ENCODE measurements at regions not wholly inside any gene's neighbourhood (a gene's known extent, or its start where the extent isn't known, plus 50 kb on each side); places are given as distances from the start of the nearest gene placed in this dataset.

DNA sequence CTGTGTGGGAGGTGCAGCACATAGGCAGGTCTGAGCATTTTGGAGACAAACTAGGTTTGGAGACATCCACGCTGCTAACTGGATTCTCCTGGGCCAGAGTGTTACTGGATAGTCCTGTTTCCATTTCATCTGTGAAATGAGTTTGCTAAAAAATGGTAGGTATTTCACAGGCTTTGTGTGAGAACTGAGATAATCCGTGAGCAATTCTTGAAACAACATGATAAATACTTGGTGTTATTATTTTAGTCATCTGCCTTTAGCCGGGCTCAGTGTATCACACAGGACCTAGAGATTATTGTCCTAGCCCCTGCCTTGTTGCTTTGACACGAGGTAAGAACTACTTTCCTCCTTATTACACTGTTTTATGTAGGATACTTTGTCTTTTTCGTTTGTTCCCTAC, 63.0 kb downstream of the PRR18 start:
- Mint-ChIP-seq H3K27ac (no peak overlapping the region), H3K9me3 (no peaks in the 10 kb centered on the region), H3K27me3 (peaks cover 52% of the 10 kb centered on the region), H3K4me1 (ENCODE audit: unreplicated experiment) (no peaks in the 10 kb centered on the region), H3K36me3 (no peaks in the 10 kb centered on the region), H3K4me3 (no peak overlapping the region)
- no peak for DNase-seq (ENCODE audit: extremely low spot score, unreplicated experiment)
- TF ChIP-seq, protein P1, sequence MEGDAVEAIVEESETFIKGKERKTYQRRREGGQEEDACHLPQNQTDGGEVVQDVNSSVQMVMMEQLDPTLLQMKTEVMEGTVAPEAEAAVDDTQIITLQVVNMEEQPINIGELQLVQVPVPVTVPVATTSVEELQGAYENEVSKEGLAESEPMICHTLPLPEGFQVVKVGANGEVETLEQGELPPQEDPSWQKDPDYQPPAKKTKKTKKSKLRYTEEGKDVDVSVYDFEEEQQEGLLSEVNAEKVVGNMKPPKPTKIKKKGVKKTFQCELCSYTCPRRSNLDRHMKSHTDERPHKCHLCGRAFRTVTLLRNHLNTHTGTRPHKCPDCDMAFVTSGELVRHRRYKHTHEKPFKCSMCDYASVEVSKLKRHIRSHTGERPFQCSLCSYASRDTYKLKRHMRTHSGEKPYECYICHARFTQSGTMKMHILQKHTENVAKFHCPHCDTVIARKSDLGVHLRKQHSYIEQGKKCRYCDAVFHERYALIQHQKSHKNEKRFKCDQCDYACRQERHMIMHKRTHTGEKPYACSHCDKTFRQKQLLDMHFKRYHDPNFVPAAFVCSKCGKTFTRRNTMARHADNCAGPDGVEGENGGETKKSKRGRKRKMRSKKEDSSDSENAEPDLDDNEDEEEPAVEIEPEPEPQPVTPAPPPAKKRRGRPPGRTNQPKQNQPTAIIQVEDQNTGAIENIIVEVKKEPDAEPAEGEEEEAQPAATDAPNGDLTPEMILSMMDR (conservative IDR thresholded peaks at IDR 0.05) = no peak

DNA sequence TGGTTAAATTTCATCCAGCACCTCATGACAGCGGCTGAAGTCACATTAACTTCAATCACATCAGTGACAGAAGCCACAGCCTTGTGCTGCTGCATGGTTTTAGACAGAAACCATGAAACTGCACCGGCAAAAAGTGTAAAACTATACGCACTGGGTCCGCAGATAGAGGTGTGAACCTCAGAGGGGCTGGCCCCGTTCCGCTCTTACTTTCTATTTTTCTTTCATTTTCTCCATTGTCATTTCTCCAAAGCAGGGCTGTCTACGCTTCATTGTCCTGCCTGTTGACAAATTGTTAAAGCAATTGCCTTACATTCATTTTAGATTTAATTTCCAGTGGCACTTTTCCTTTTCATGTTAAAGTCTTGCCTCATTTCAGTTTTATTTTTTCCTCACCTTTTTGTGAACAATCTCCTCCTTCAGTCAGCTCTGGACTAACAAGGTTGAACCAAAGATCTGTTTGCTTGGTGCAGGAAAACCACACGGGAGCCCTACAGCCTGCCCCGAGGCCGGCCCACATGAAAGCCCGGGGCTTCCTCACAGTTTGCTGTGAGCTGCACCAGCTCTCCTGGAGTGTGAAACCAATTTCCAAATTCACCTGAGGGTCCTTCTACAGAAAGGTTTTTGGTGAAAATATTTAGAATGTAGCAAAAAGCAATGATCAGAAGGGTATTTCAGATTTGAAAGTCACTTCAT, 63.7 kb downstream of the PRR18 start:
- H3K4me3 Mint-ChIP-seq = no peak overlapping the region
- no peak overlapping the region for H3K27ac Mint-ChIP-seq
- TF ChIP-seq, protein P1 (conservative IDR thresholded peaks at IDR 0.05) = no peak
- peaks cover 53% of the 10 kb centered on the region for H3K27me3 Mint-ChIP-seq
- no peaks in the 10 kb centered on the region for H3K36me3 Mint-ChIP-seq
- no peaks in the 10 kb centered on the region for H3K4me1 Mint-ChIP-seq (ENCODE audit: unreplicated experiment)
- DNase-seq (ENCODE audit: extremely low spot score, unreplicated experiment) = no peak
- no peaks in the 10 kb centered on the region for H3K9me3 Mint-ChIP-seq

DNA sequence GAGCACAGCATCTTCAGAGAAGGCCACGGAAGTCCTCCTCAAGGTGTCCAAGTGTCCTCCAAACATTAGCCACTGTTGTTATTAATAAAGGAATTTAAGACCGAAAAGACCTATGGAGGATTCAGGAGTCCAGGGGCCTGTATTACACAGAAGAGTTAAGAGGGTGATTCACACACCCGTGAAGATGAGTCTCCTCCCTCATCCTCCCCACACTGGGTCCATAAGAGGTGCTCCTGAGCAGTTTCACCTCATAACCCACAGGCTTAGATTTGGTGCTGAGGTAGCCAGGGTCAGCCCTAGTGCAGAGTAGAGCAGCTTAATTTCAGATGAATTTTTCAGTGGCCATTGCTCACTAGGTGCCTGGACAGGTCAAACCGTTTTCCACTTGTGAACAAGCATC, 65.3 kb downstream of the PRR18 start:
- DNase-seq (ENCODE audit: extremely low spot score, unreplicated experiment) = no peak
- peaks cover 67% of the 10 kb centered on the region for H3K27me3 Mint-ChIP-seq
- no peaks in the 10 kb centered on the region for H3K9me3 Mint-ChIP-seq
- no peak overlapping the region for H3K27ac Mint-ChIP-seq
- no peak overlapping the region for H3K4me3 Mint-ChIP-seq
- H3K4me1 Mint-ChIP-seq (ENCODE audit: unreplicated experiment) = no peaks in the 10 kb centered on the region
- no peaks in the 10 kb centered on the region for H3K36me3 Mint-ChIP-seq
- TF ChIP-seq, protein P1 (conservative IDR thresholded peaks at IDR 0.05) = no peak

DNA sequence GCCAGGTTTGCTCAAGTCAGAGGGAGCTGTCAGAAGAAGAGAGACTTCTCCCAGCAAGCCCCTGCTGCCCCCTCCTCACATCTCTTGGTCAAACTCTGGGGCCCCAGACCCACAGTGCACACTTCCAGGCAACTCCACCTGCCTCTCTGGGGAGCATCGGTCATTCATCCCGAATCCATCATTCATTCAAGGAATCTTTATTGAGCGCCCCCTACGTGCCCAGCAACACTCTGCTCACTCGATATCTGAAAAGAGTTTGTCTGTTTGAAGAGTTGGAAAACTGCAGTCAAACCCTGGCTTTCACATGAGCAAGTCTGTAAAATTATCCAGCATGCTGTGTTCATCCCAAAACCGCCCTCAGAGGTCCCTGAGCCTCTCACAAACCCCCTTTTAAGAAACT, 66.2 kb downstream of the PRR18 start:
- Mint-ChIP-seq H3K4me3 (no peak overlapping the region), H3K27ac (no peak overlapping the region), H3K27me3 (peaks cover 76% of the 10 kb centered on the region), H3K36me3 (no peaks in the 10 kb centered on the region), H3K9me3 (no peaks in the 10 kb centered on the region), H3K4me1 (ENCODE audit: unreplicated experiment) (no peaks in the 10 kb centered on the region)
- TF ChIP-seq, protein P1 (conservative IDR thresholded peaks at IDR 0.05) = no peak
- no peak for DNase-seq (ENCODE audit: extremely low spot score, unreplicated experiment)

DNA sequence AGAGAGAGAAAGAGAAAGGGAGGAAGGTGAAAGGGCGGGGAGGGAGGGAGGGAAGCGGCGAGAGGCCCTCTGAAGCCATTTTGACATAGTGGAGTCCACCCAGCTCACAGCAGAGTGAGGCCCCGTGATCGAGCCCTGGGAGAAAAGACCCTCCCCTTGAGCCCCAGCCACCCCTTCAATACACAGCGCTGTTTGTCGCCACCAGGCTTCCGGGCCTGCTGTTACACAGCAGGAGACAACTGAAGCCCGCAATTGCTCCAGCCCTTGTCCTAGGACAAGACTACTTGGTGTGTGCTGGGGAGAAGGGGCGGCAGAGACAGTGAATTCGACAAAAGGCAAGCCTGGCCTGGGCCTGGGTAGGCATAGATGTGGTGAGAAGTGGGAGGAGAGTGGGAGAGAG, 67.3 kb downstream of the PRR18 start:
- TF ChIP-seq, protein P1 (conservative IDR thresholded peaks at IDR 0.05) = no peak
- Mint-ChIP-seq H3K36me3 (no peaks in the 10 kb centered on the region), H3K4me3 (no peak overlapping the region), H3K9me3 (no peaks in the 10 kb centered on the region), H3K27ac (no peak overlapping the region), H3K27me3 (peaks cover 77% of the 10 kb centered on the region), H3K4me1 (ENCODE audit: unreplicated experiment) (no peaks in the 10 kb centered on the region)
- no peak for DNase-seq (ENCODE audit: extremely low spot score, unreplicated experiment)
